C4-2B (cell line): ENCODE measurements at regions not wholly inside any gene's neighbourhood (a gene's known extent, or its start where the extent isn't known, plus 50 kb on each side); places are given as distances from the start of the nearest gene placed in this dataset.

Experiments
- H3K27ac ChIP-seq: fragments of 450-650 bp; 2 replicates; pipeline ENCODE4 v1.5.1; 2017
- CTCF ChIP-seq: fragments of 450-650 bp; conservative IDR thresholded peaks from 2 replicates; pipeline ENCODE4 v1.5.1; 2017; ENCODE audit warnings: mild to moderate bottlenecking
- ZFX ChIP-seq: fragments of 450-650 bp; IDR thresholded peaks from 2 replicates; pipeline ENCODE4 v1.6.1; 2017

GRCh38 chr5:163585206-163585605, 79.8 kb downstream of the MAT2B start:
- no peak overlapping the region for H3K27ac ChIP-seq

GRCh38 chr5:163586531-163586956, 81.1 kb downstream of the MAT2B start:
- TF ChIP-seq ZFX (no peak), CTCF (no peak)
- H3K27ac ChIP-seq, result no peak overlapping the region

More at GRCh38 chr5:163585206-163585605, 79.8 kb downstream of the MAT2B start:
- TF ChIP-seq ZFX (no peak), CTCF (no peak)

GRCh38 chr5:163594951-163595350, 89.5 kb downstream of the MAT2B start:
- H3K27ac ChIP-seq, result no peak overlapping the region
- TF ChIP-seq ZFX (no peak), CTCF (no peak)

- TF ChIP-seq ZFX (no peak), CTCF (no peak)
- H3K27ac ChIP-seq, result no peak overlapping the region
Measured at GRCh38 chr5:163595932-163596607, 90.7 kb downstream of the MAT2B start.

GRCh38 chr5:163596608-163597315, 91.3 kb downstream of the MAT2B start:
- no peak for TF ChIP-seq CTCF
- no peak for TF ChIP-seq ZFX
- H3K27ac ChIP-seq, result no peak overlapping the region

GRCh38 chr5:163604013-163604412, 98.6 kb downstream of the MAT2B start:
- TF ChIP-seq ZFX, result no peak
- no peak for TF ChIP-seq CTCF
- H3K27ac ChIP-seq, result no peak overlapping the region

- H3K27ac ChIP-seq, result no peak overlapping the region
- TF ChIP-seq ZFX (no peak), CTCF (no peak)
Measured at GRCh38 chr5:163607256-163607655, 101.8 kb downstream of the MAT2B start.
